AML-193 (cell line): ENCODE measurements at regions not wholly inside any gene's neighbourhood (a gene's known extent, or its start where the extent isn't known, plus 50 kb on each side); places are given as distances from the start of the nearest gene placed in this dataset.

ENCODE experiments used
- DNase-seq, 2 experiments: peaks; one replicate each; lab custom pipeline; 2025; lab: John Stamatoyannopoulos, UW

- no peak for DNase-seq
Measured at GRCh38 chr2:144241801-144242200, 278.1 kb downstream of the ZEB2 start.

GRCh38 chr2:144240656-144241339, 279.1 kb downstream of the ZEB2 start:
- no peak for DNase-seq

DNA sequence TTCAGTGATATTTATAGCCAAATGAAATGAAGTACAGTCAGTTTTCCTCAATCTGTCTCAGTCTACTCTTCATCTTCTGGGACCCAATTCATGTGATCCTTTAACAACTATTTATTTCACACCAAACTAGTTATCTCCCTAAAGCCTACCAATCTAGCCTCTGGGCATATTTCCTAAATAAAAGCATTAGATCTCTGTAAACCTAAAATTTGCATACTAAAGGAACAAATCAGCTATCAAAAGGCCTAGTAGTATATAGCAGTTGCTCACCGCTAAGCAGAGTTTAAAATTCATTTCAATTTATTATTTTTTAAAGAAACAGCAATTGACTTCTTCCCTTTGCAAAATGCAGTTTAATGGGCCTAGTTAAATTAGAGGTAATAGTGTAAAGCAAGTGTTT, 280.2 kb downstream of the ZEB2 start:
- DNase-seq = no peak

DNA sequence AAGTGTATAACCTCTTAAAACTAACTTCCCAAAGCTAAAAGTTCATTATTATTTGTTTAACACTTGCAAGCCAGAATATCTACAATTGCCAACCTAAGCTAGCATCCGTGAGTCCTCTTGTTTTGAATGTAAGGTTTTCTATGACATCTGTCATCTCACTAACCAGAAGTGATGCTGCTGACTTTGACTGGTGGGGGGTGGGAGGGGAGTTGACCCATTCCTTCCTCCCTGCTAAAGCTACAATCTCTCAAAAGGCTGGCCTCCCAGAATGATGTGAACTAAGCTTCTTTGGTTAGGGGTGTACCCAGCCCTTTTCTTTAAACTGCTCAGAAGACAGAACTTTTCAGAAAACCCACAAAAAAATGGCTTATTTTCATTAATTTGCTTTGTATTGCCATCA, 280.6 kb downstream of the ZEB2 start:
- no peak for DNase-seq

GRCh38 chr2:144237830-144238627, 281.9 kb downstream of the ZEB2 start:
- peak; percentile 87 to 92 for DNase-seq

DNA sequence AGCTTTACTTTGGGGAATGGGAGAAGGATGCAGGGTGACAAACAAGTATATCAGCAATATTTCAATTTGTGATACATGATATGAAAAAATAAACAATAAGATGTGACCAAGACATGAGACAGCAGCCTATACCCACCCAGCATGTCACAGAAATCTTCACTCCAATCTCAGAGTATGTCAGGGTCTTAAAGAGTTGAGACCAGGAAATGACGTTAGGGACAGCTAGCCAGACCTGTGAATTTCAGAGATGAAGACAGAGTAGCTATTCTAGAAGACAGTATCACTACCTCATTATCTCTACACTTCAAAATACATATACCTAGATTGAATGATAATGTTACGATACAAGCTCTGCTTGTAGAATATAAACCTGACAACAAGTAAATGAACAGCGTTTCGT, 282.8 kb downstream of the ZEB2 start:
- DNase-seq = no peak

- DNase-seq = no peak
Measured at GRCh38 chr2:144235050-144235449, 284.9 kb downstream of the ZEB2 start.

DNA sequence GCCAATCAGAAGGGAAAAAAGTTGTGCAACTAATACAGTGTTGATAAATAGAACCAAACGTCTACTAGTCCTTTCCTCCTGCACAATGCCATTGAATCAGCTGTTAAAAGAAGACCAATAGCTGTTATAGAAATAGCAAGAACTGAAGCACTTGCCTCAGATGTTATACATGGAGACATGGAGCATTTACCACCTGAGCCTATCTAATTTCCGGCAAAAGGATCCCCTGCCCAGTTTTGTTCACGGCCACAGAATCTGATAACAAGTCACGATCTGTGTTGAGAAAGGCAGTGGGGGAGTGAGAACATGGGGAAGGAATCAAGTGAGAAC, 285.4 kb downstream of the ZEB2 start:
- no peak for DNase-seq

DNA sequence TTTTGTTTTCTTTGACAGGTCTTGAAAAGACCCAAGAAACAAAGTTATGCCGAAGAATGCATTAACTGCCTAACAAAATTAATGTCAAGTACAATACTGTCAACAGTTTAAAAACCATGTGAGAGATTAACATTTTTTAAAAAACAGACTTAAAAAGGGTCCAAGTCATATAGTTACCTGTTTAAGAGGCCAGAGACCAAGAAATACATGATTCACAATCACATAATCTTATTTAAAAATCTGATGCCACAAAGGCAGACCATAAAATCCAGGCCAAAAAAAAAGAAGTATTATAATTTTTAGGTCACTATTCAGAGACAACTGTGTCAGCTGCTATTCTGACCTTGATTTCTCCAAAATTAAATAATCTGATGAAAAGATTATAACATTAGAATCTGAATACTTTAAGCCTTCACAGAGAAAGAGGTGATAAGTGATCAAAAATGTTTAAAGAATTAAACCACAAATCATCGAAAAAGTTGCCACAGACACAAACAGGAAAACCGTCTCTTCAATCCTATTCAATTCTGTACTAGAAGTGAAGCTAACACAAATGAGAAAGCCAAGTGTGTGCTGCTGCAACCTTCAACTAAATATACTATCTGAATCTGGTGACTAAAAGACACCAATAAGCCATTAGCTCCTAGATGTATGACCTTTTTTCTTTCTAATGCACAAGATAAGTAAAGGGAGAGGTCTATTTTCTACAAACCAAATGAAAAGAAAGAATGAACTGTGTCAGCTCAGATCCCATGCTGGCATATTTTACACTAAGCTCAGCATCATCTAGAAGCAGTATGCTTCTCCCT, 286.0 kb downstream of the ZEB2 start:
- DNase-seq = no peak

DNA sequence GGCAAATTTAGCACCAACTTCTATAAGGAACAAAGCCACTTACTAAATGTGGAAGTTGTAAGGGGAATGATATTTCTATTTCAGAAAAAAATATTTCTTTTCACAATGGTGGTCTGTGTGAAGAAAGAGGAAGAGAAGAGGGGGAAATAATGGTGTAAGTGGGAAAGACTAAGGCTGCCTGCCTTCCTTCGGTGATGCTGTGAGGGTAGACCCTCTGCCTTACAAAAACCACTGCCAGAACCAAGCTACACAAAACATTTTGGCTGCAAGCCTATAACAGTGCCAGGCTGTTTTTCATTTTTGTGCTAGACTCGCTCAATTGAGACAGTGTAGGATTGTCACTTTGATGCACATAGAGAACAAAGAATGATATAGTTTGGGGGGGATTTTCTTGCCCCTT, 286.6 kb downstream of the ZEB2 start:
- no peak for DNase-seq

DNA sequence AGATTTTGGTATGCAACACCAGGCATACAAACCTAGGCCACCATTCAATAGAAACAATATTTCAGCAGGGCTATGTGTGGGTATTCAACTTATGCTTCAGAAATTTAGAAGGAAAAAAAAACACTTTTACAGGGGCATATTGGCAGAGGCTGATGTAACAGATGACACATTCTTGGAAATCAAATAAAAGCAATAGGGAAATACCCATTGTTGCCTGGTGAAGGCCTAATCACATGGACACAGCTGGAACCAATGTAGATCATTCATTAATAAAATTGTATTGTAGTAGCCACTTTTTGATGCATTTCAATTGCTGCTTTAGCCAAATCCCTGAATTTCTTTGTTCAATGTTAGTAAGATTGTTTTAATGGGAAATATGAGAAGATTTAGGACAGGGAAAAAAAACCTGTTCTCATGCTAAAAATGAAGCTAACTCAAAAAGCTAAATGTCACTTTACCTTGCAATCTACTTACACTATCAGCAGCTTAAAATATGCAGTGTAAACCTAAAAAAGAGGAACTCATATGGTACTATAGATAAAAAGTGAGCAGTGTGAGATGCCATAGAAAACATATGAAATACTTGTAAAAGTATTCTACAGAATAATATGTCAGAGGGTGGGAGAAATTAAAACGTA, 289.4 kb downstream of the ZEB2 start:
- DNase-seq = no peak

GRCh38 chr2:144230033-144230432, 289.9 kb downstream of the ZEB2 start:
- DNase-seq = no peak

DNA sequence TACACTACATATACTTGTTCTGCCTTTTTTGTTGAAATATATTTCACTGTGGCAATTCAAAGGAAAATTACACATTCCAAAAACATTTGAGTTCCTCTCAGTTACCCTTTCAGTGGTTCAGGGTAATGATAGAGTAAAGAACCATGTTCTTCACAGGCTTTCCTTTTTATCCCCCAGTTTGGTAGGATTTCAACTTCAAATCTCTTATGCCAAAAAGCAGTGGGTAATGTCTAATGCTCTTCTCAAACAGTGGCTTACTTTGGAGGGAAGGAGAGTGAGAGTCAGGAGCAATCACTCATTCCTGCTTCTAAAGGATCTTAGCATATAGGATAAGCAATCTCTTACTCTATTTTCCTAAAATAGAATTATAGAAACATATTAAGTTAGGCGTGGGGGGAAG, 290.6 kb downstream of the ZEB2 start:
- DNase-seq = no peak

- no peak for DNase-seq
Measured at GRCh38 chr2:144227427-144228105, 292.4 kb downstream of the ZEB2 start.

DNA sequence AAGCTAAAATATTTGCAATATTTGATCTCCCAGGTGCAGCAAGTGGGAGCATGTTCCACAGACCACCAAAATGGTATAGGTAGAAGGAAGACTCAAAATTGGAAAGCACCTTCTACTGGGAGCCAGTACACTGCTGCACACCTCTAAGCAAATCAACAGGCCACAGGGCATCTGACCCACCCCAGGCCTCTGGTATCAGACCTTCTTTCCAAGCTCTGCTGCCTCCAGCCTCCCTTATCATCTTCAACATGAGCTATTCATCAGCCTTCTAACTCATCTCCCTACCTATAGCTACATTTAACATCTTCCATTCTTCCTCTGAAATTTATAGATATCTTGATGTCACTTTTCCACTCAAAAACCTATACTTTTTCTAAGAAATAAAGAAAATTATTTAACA, 294.8 kb downstream of the ZEB2 start:
- no peak for DNase-seq

DNA sequence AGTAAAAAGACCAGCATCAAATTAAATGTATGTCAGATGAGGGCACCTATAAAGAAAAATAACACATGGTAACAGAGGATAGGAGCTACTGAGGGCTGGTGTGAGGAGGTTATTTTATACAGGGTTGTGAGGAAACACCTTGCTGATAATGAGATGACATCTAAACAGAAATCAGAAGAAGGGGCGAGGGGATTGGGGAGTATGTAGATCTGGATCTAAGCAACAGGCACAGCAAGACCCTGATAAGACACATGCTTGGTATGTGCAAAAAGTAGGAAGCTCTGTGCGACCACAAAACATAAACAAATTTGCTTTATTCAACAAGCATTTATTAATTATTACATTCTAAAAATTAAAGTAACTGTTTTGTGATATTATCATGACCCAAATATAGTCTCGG, 295.4 kb downstream of the ZEB2 start:
- no peak for DNase-seq

- DNase-seq = no peak
Measured at GRCh38 chr2:144219979-144220378, 299.9 kb downstream of the ZEB2 start.

- no peak for DNase-seq
Measured at GRCh38 chr2:144217853-144218633, 301.9 kb downstream of the ZEB2 start.

- DNase-seq = no peak
Measured at GRCh38 chr2:144215701-144216675, 303.9 kb downstream of the ZEB2 start.

GRCh38 chr2:144215207-144215606, 304.7 kb downstream of the ZEB2 start:
- no peak for DNase-seq
